ENCODE measurements at regions not wholly inside any gene's neighbourhood (a gene's known extent, or its start where the extent isn't known, plus 50 kb on each side); places are given as distances from the start of the nearest gene placed in this dataset.

DNA sequence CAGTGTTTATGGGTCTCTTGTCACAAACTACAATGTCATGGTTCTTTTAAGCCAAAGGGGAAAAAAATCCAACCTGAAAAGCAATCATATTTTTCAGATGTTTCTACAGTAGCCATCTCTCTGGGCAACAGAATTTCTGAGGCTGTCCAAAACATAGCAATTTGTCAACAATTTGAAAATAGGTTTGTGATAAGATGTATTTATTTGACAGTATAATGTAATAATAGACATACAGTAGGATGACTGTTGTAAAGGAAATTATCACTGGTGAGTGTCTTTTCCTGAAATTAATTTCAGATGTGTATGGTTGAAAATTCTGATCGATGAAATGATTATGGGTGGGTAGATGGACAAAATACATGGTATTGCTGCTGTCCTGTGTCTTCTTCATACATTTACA lies 1230.1 kb upstream of the CDH2 start:
- intact Hi-C loops (cut with DNase I, micrococcal nuclease), result no loop called here
- H3K9me3 ChIP-seq, result peaks cover 21% of the 10 kb centered on the region
- H3K4me3 ChIP-seq, result no peak overlapping the region
- H3K36me3 ChIP-seq (ENCODE audit: low read depth), result no peaks in the 10 kb centered on the region
- no peaks in the 10 kb centered on the region for H3K4me1 ChIP-seq (ENCODE audit: low read depth)
- DNase-seq (no peak), ATAC-seq (no peak)
- TF ChIP-seq, protein P1, sequence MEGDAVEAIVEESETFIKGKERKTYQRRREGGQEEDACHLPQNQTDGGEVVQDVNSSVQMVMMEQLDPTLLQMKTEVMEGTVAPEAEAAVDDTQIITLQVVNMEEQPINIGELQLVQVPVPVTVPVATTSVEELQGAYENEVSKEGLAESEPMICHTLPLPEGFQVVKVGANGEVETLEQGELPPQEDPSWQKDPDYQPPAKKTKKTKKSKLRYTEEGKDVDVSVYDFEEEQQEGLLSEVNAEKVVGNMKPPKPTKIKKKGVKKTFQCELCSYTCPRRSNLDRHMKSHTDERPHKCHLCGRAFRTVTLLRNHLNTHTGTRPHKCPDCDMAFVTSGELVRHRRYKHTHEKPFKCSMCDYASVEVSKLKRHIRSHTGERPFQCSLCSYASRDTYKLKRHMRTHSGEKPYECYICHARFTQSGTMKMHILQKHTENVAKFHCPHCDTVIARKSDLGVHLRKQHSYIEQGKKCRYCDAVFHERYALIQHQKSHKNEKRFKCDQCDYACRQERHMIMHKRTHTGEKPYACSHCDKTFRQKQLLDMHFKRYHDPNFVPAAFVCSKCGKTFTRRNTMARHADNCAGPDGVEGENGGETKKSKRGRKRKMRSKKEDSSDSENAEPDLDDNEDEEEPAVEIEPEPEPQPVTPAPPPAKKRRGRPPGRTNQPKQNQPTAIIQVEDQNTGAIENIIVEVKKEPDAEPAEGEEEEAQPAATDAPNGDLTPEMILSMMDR (IDR thresholded peaks at IDR 0.05), result no peak

DNA sequence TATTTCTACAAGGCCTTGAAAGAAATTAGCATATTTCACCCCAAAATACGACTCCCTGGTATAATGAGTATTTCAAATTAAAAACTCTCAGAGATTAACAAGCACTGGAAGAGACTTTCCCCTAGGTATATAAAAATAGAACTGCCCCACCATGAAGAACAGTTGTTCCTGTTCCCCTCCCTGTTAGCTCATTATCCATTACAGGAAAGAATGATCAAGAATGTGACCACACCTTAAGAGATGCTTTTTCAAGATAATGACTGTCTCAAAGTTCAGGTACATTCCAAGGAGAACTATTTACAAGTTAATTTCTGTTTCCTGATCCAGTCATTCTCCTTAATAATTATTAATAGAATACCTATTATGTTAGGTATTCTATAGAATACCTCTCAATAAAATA lies 1220.6 kb upstream of the CDH2 start:
- intact Hi-C loops (cut with DNase I, micrococcal nuclease), result no loop called here
- ATAC-seq, result no peak
- Histone ChIP-seq H3K36me3 (ENCODE audit: low read depth) (no peaks in the 10 kb centered on the region), H3K9me3 (peaks cover 25% of the 10 kb centered on the region), H3K4me3 (no peak overlapping the region), H3K4me1 (ENCODE audit: low read depth) (no peaks in the 10 kb centered on the region)
- TF ChIP-seq, protein P1 (IDR thresholded peaks at IDR 0.05), result no peak
- DNase-seq, result no peak

DNA sequence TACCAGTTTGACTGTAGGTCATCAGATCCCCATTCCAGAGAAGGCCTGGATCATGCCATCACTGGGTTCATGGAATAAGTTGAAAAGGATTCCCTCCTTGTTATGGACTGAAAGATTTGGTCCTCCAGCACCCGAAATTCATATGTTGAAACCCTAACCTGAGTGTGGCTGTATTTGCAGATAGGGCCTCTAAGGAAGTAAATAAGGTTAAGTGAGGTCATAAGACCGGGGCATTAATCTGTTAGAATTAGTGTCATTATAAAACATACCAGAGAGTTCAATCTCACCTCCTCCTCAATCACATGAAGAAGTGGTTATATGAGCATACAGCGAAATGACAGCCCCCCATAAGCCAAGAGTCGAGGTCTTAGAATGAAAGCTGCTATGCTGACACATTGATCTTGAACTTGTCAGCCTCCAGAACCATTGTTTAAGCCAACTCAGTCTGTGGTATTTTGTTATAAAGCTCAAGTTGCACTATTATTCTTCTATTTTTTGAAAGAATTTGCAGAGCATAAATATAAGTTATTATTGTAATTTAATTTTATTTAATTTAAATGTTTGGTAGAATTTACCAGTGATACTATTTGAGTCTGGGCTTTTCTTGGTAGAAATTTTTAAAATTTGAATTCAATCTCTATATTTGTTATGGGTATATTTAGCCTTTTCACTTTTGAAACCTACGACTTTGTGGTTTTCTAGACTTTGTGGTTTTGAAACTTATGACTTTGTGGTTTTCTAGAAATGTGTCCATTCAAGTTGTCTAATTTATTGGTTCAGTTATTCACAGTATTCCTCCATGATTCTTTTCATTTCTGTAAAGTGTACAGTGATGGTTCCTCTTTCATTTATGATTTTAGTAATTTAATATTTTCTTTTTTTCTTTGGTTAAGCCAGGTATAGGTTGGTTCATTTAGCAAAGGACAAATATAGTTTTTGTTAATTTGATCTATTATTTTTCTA lies 1206.7 kb upstream of the CDH2 start:
- Histone ChIP-seq H3K36me3 (ENCODE audit: low read depth) (no peaks in the 10 kb centered on the region), H3K4me1 (ENCODE audit: low read depth) (no peaks in the 10 kb centered on the region), H3K4me3 (no peak overlapping the region), H3K9me3 (peaks cover 31% of the 10 kb centered on the region)
- TF ChIP-seq, protein P1 (IDR thresholded peaks at IDR 0.05), result no peak
- ATAC-seq, result no peak
- intact Hi-C loops (cut with DNase I, micrococcal nuclease), result no loop called here
- DNase-seq, result no peak

DNA sequence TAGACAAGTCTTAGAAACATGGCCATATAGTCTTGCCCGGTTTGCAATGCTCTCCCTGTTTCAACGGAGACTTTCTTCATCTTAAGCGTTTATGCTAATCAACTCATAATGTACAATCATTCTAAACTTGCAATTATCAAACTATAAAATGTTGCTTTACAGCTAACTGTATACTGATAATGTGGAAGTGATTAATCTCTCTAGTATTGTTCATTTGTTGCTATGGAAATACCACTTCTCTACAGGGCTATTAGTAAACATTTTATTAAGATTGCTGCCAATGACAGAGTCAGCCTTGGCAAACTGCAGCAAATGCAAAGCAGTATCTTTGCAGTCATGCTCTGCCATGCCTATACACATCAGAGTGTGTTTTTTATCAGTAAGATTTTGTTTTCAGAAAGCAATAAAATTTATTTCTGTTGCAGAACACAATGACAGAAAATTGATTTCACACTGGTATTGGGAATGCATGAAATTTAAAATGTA lies 1201.8 kb upstream of the CDH2 start:
- TF ChIP-seq, protein P1 (IDR thresholded peaks at IDR 0.05), result no peak
- no peak for DNase-seq
- no peaks in the 10 kb centered on the region for H3K4me1 ChIP-seq (ENCODE audit: low read depth)
- peaks cover 19% of the 10 kb centered on the region for H3K9me3 ChIP-seq
- no peaks in the 10 kb centered on the region for H3K36me3 ChIP-seq (ENCODE audit: low read depth)
- ATAC-seq, result no peak
- intact Hi-C loops (cut with DNase I, micrococcal nuclease), result no loop called here
- H3K4me3 ChIP-seq, result no peak overlapping the region

DNA sequence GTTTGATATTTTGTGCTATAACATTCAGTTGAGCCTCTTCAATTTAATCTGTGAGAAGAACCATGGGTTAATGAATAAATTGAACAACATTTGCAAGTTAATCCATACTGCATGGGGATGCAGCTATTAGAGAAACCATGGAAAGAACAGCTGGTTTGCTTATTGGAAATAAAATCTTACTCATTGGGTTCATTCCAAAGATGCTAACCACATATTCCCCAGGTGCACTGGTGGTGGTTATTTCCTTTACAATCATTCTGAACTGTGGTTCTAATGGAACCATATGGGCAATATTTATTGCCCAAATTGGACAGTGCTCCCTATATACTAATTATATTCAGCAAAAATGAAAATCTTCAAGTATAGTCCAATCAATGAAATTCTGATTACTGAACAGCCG lies 1200.4 kb upstream of the CDH2 start:
- H3K9me3 ChIP-seq, result peaks cover 22% of the 10 kb centered on the region
- H3K36me3 ChIP-seq (ENCODE audit: low read depth), result no peaks in the 10 kb centered on the region
- TF ChIP-seq, protein P1 (IDR thresholded peaks at IDR 0.05), result no peak
- H3K4me1 ChIP-seq (ENCODE audit: low read depth), result no peaks in the 10 kb centered on the region
- no peak overlapping the region for H3K4me3 ChIP-seq
- no peak for ATAC-seq
- no peak for DNase-seq
- intact Hi-C loops (cut with DNase I, micrococcal nuclease), result no loop called here

All from mucosa of descending colon (tissue), 3 donors.